GM23338 (cell line): ENCODE measurements at regions not wholly inside any gene's neighbourhood (a gene's known extent, or its start where the extent isn't known, plus 50 kb on each side); places are given as distances from the start of the nearest gene placed in this dataset.

Experiments used
- ATAC-seq: fragments of 200-7000 bp; cut with Tn5 transposase; 3 replicates; pipeline ENCODE4 v1.9.1; 2020
- DNase-seq: peaks from one replicate; pipeline ENCODE4 v3.0.0-alpha.2; 2015; ENCODE audit warnings: low spot score
- H2AFZ ChIP-seq: fragments of 200-600 bp; sonication (generic); 2 replicates; pipeline ENCODE4 v1.8.0; 2016; ENCODE audit warnings: antibody characterized with exemption, mild to moderate bottlenecking, moderate library complexity
- H3F3A ChIP-seq: fragments of 200-600 bp; sonication (generic); replicated peaks from 2 replicates; pipeline ENCODE4 v1.8.0; 2017; ENCODE audit warnings: antibody characterized with exemption, mixed run types, low read depth
- H3K27ac ChIP-seq: fragments of 200-600 bp; sonication (generic); 2 replicates; pipeline ENCODE4 v1.6.1; 2016; ENCODE audit warnings: low read depth
- H3K27me3 ChIP-seq: fragments of 200-600 bp; sonication (generic); 2 replicates; pipeline ENCODE4 v1.8.0; 2016; ENCODE audit warnings: mild to moderate bottlenecking, mixed run types, moderate library complexity; ENCODE audit not compliant: insufficient read depth
- H3K36me3 ChIP-seq: fragments of 200-600 bp; sonication (generic); 2 replicates; pipeline ENCODE4 v1.8.0; 2016; ENCODE audit warnings: mild to moderate bottlenecking; ENCODE audit not compliant: insufficient read depth
- H3K4me1 ChIP-seq: fragments of 200-600 bp; sonication (generic); 2 replicates; pipeline ENCODE4 v1.8.0; 2016; ENCODE audit warnings: mild to moderate bottlenecking, moderate library complexity; ENCODE audit not compliant: insufficient read depth
- H3K4me2 ChIP-seq: fragments of 200-600 bp; sonication (generic); 2 replicates; pipeline ENCODE4 v1.7.1; 2017; ENCODE audit warnings: mixed run types
- H3K4me3 ChIP-seq: fragments of 200-600 bp; sonication (generic); 2 replicates; pipeline ENCODE4 v1.6.1; 2016; ENCODE audit warnings: mixed run types
- H3K79me2 ChIP-seq: fragments of 200-600 bp; sonication (generic); replicated peaks from 2 replicates; pipeline ENCODE4 v1.8.0; 2017; ENCODE audit warnings: mild to moderate bottlenecking; ENCODE audit not compliant: insufficient read depth
- H3K9me2 ChIP-seq: fragments of 200-600 bp; sonication (generic); 2 replicates; pipeline ENCODE4 v1.8.0; 2017; ENCODE audit not compliant: insufficient read depth
- H4K20me1 ChIP-seq: fragments of 200-600 bp; sonication (generic); replicated peaks from 2 replicates; pipeline ENCODE4 v1.8.0; 2017; ENCODE audit warnings: mild to moderate bottlenecking; ENCODE audit not compliant: insufficient read depth
- H3K27ac Mint-ChIP-seq: 2 replicates; pipeline ENCODE4 v1.8.0; 2020; ENCODE audit warnings: inconsistent platforms, mild to moderate bottlenecking, moderate library complexity, mixed read lengths
- H3K27me3 Mint-ChIP-seq: 3 replicates; pipeline ENCODE4 v1.8.0; 2022; ENCODE audit warnings: low read depth, mild to moderate bottlenecking, moderate library complexity, mixed read lengths, inconsistent platforms; ENCODE audit not compliant: insufficient read depth, poor library complexity
- H3K36me3 Mint-ChIP-seq: 3 replicates; pipeline ENCODE4 v1.8.0; 2021; ENCODE audit warnings: low read depth, mild to moderate bottlenecking, inconsistent platforms, moderate library complexity, mixed read lengths
- H3K4me1 Mint-ChIP-seq: 3 replicates; pipeline ENCODE4 v1.8.0; 2020; ENCODE audit warnings: mild to moderate bottlenecking, inconsistent platforms, mixed read lengths
- H3K4me3 Mint-ChIP-seq: 3 replicates; pipeline ENCODE4 v1.8.0; 2021; ENCODE audit warnings: moderate library complexity, mild to moderate bottlenecking, inconsistent platforms, mixed read lengths
- H3K9me3 Mint-ChIP-seq: 3 replicates; pipeline ENCODE4 v1.8.0; 2020; ENCODE audit warnings: moderate library complexity, mild to moderate bottlenecking, inconsistent platforms, mixed read lengths
- CREB1 ChIP-seq: fragments of 250-450 bp; sonication (Bioruptor Pico); IDR thresholded peaks from 2 replicates; pipeline ENCODE4 v1.5.0; 2020; ENCODE audit warnings: low read depth, mild to moderate bottlenecking, moderate library complexity
- EZH2 ChIP-seq: fragments of 200-600 bp; sonication (generic); IDR thresholded peaks from one replicate; pipeline ENCODE4 v1.8.0; 2017; ENCODE audit warnings: antibody characterized with exemption, mild to moderate bottlenecking, low read depth; ENCODE audit not compliant: unreplicated experiment
- JUNB ChIP-seq: IDR thresholded peaks from one replicate; pipeline ENCODE4 v1.6.1; 2016; ENCODE audit warnings: antibody characterized with exemption; ENCODE audit not compliant: unreplicated experiment
- NANOG ChIP-seq: IDR thresholded peaks from 2 replicates; pipeline ENCODE4 v1.6.1; 2016; ENCODE audit warnings: antibody characterized with exemption, borderline replicate concordance
- POLR2AphosphoS5 ChIP-seq: IDR thresholded peaks from 2 replicates; pipeline ENCODE4 v1.6.1; 2016; ENCODE audit warnings: antibody characterized with exemption, low read depth
- TF ChIP-seq, protein P1 (sequence below): fragments of 250-450 bp; sonication (Bioruptor Pico); IDR thresholded peaks from 2 replicates; pipeline ENCODE4 v1.5.0; 2020; ENCODE audit warnings: mild to moderate bottlenecking, moderate library complexity
- TF ChIP-seq, protein P2 (sequence below), 2 experiments: fragments of 200-600 bp in 1 of 2; sonication (generic) in 1 of 2; conservative IDR thresholded peaks; 2 replicates each; pipeline versions ENCODE4 v1.5.1 to v1.6.1; 2016 to 2017; ENCODE audit warnings: antibody characterized with exemption in 2 of 2, low read depth in 2 of 2, mild to moderate bottlenecking in 2 of 2, moderate library complexity in 1 of 2

DNA sequence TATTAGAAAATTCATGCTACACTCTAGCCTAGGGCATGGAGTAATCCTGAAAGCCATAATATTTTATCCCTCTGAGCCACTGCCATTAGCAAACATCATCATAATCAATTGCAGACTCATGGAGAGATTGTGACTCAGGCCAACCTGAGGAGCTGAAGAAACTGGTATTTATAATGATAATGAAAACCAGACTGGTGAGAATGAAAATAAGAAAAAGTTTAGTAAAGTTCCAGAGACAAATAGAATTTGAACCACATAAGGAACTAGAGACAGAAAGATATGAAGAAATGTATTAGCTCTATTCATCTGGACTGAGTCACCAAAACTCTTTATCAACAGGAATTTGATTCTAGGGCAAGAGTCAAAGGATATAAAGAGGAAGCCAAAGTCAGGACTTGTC, 158.7 kb downstream of the DRD1 start (continued):
- TF ChIP-seq, protein P1, sequence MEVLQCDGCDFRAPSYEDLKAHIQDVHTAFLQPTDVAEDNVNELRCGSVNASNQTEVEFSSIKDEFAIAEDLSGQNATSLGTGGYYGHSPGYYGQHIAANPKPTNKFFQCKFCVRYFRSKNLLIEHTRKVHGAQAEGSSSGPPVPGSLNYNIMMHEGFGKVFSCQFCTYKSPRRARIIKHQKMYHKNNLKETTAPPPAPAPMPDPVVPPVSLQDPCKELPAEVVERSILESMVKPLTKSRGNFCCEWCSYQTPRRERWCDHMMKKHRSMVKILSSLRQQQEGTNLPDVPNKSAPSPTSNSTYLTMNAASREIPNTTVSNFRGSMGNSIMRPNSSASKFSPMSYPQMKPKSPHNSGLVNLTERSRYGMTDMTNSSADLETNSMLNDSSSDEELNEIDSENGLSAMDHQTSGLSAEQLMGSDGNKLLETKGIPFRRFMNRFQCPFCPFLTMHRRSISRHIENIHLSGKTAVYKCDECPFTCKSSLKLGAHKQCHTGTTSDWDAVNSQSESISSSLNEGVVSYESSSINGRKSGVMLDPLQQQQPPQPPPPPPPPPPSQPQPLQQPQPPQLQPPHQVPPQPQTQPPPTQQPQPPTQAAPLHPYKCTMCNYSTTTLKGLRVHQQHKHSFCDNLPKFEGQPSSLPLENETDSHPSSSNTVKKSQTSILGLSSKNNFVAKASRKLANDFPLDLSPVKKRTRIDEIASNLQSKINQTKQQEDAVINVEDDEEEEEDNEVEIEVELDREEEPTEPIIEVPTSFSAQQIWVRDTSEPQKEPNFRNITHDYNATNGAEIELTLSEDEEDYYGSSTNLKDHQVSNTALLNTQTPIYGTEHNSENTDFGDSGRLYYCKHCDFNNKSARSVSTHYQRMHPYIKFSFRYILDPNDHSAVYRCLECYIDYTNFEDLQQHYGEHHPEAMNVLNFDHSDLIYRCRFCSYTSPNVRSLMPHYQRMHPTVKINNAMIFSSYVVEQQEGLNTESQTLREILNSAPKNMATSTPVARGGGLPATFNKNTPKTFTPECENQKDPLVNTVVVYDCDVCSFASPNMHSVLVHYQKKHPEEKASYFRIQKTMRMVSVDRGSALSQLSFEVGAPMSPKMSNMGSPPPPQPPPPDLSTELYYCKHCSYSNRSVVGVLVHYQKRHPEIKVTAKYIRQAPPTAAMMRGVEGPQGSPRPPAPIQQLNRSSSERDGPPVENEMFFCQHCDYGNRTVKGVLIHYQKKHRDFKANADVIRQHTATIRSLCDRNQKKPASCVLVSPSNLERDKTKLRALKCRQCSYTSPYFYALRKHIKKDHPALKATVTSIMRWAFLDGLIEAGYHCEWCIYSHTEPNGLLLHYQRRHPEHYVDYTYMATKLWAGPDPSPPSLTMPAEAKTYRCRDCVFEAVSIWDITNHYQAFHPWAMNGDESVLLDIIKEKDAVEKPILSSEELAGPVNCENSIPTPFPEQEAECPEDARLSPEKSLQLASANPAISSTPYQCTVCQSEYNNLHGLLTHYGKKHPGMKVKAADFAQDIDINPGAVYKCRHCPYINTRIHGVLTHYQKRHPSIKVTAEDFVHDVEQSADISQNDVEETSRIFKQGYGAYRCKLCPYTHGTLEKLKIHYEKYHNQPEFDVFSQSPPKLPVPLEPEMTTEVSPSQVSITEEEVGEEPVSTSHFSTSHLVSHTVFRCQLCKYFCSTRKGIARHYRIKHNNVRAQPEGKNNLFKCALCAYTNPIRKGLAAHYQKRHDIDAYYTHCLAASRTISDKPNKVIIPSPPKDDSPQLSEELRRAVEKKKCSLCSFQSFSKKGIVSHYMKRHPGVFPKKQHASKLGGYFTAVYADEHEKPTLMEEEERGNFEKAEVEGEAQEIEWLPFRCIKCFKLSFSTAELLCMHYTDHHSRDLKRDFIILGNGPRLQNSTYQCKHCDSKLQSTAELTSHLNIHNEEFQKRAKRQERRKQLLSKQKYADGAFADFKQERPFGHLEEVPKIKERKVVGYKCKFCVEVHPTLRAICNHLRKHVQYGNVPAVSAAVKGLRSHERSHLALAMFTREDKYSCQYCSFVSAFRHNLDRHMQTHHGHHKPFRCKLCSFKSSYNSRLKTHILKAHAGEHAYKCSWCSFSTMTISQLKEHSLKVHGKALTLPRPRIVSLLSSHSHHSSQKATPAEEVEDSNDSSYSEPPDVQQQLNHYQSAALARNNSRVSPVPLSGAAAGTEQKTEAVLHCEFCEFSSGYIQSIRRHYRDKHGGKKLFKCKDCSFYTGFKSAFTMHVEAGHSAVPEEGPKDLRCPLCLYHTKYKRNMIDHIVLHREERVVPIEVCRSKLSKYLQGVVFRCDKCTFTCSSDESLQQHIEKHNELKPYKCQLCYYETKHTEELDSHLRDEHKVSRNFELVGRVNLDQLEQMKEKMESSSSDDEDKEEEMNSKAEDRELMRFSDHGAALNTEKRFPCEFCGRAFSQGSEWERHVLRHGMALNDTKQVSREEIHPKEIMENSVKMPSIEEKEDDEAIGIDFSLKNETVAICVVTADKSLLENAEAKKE = no peak
- TF ChIP-seq, protein P2, sequence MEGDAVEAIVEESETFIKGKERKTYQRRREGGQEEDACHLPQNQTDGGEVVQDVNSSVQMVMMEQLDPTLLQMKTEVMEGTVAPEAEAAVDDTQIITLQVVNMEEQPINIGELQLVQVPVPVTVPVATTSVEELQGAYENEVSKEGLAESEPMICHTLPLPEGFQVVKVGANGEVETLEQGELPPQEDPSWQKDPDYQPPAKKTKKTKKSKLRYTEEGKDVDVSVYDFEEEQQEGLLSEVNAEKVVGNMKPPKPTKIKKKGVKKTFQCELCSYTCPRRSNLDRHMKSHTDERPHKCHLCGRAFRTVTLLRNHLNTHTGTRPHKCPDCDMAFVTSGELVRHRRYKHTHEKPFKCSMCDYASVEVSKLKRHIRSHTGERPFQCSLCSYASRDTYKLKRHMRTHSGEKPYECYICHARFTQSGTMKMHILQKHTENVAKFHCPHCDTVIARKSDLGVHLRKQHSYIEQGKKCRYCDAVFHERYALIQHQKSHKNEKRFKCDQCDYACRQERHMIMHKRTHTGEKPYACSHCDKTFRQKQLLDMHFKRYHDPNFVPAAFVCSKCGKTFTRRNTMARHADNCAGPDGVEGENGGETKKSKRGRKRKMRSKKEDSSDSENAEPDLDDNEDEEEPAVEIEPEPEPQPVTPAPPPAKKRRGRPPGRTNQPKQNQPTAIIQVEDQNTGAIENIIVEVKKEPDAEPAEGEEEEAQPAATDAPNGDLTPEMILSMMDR (conservative IDR thresholded peaks at IDR 0.05; ENCODE audit: low read depth in 2 of 2) = no peak
- TF ChIP-seq JUNB = no peak
- no peak for TF ChIP-seq NANOG
- no peak for TF ChIP-seq CREB1 (CRISPR knock-in tag)

DNA sequence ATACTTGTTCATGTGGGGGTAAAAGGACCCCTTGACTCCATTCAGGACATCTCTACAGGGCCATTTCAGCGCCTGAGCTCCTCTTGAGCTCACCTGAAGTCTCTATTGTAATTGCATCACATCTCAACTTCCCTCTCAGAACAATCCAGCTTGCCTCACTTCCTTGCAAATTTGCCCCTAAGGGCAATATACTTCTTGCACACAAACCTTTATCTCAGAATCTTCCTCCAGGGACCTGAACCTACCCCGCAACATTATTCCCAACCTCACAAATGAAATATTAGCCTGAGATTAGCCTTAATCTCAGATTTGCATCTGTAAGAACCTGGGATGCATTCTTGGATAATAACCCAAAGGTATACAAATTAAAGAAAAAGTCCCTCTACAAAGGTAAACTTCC, 159.2 kb downstream of the DRD1 start:
- H3K27ac Mint-ChIP-seq = no peak overlapping the region
- H3K9me3 Mint-ChIP-seq = no peaks in the 10 kb centered on the region; the same call in 2 of the 3 replicates
- Histone ChIP-seq H3K27ac (no peak overlapping the region), H3K9me2 (0 out of 2 replicates have a peak, but pooled peaks cover 5% of the 10 kb centered on the region), H4K20me1 (no peaks in the 10 kb centered on the region), H3K36me3 (no peaks in the 10 kb centered on the region), H3K27me3 (no peaks in the 10 kb centered on the region), H3K79me2 (no peaks in the 10 kb centered on the region), H3K4me2 (no peak overlapping the region), H3K4me3 (no peak overlapping the region), H2AFZ (no peak overlapping the region), H3K4me1 (no peaks in the 10 kb centered on the region), H3F3A (no peaks in the 10 kb centered on the region)
- DNase-seq (no peak), ATAC-seq (no peak)
- no peaks in the 10 kb centered on the region for H3K27me3 Mint-ChIP-seq
- no peak overlapping the region for H3K4me3 Mint-ChIP-seq
- H3K36me3 Mint-ChIP-seq = no peaks in the 10 kb centered on the region
- no peaks in the 10 kb centered on the region for H3K4me1 Mint-ChIP-seq
- TF ChIP-seq POLR2AphosphoS5 (no peak), JUNB (no peak), EZH2 (no peak)
- TF ChIP-seq, protein P1 = no peak
